Common myeloid progenitor, CD34-positive (primary cell): ENCODE measurements at regions not wholly inside any gene's neighbourhood (a gene's known extent, or its start where the extent isn't known, plus 50 kb on each side); places are given as distances from the start of the nearest gene placed in this dataset.
A peak's percentile ranks its signal among the peaks of the same experiment; 100 is the strongest.

Source experiments
- CTCF ChIA-PET: fragments of 350-600 bp; sonication (Branson Sonifier 250); formaldehyde crosslinking; loops from one replicate; lab custom pipeline; 2021; ENCODE audit warnings: antibody characterized with exemption; lab: Charles Lee
- POLR2A ChIA-PET: fragments of 350-600 bp; sonication (Branson Sonifier 250); formaldehyde crosslinking; loops from one replicate; lab custom pipeline; 2021; ENCODE audit warnings: antibody characterized with exemption; lab: Charles Lee
- DNase-seq, 3 donors: peaks; one replicate each; pipeline versions ENCODE4 v3.0.0 to v3.0.0-alpha.2; 2013
- H3K27ac ChIP-seq, 2 experiments: 1 replicate in 1 of 2; 2 replicates in 1 of 2; pipeline ENCODE4 v1.7.0; 2013; ENCODE audit warnings: inconsistent platforms in 2 of 2, low read length in 2 of 2, mild to moderate bottlenecking in 2 of 2, low read depth in 1 of 2, moderate library complexity in 1 of 2; ENCODE audit not compliant: severe bottlenecking in 2 of 2, insufficient read depth in 1 of 2, poor library complexity in 1 of 2
- H3K27me3 ChIP-seq, 5 experiments: replicated peaks in 2 of 5; 1 replicate in 3 of 5; 2 replicates in 2 of 5; pipeline versions ENCODE4 v1.6.1 to v1.7.0; 2013; ENCODE audit warnings: low read length in 4 of 5, mild to moderate bottlenecking in 2 of 5, moderate library complexity in 2 of 5, inconsistent platforms in 1 of 5; ENCODE audit not compliant: insufficient read depth in 5 of 5, control insufficient read depth in 4 of 5
- H3K36me3 ChIP-seq, 4 experiments: 1 replicate in 2 of 4; 2 replicates in 2 of 4; pipeline versions ENCODE4 v1.6.1 to v1.7.0; 2013; ENCODE audit warnings: low read length in 3 of 4, control low read depth in 1 of 4, mild to moderate bottlenecking in 1 of 4; ENCODE audit not compliant: control insufficient read depth in 4 of 4, insufficient read depth in 4 of 4
- H3K4me1 ChIP-seq, 4 experiments: 1 replicate in 3 of 4; 2 replicates in 1 of 4; pipeline versions ENCODE4 v1.6.1 to v1.7.1; 2013; ENCODE audit warnings: low read length in 3 of 4, mild to moderate bottlenecking in 3 of 4, control low read depth in 1 of 4, inconsistent platforms in 1 of 4, moderate library complexity in 1 of 4; ENCODE audit not compliant: control insufficient read depth in 4 of 4, insufficient read depth in 4 of 4; ENCODE audit errors: control extremely low read depth in 1 of 4
- H3K4me3 ChIP-seq, 7 experiments: 1 replicate in 4 of 7; 2 replicates in 3 of 7; pipeline versions ENCODE4 v1.5.1 to v1.7.0; 2013; ENCODE audit warnings: mild to moderate bottlenecking in 7 of 7, low read length in 6 of 7, moderate library complexity in 6 of 7, inconsistent platforms in 2 of 7, low read depth in 2 of 7, control low read depth in 1 of 7; ENCODE audit not compliant: insufficient read depth in 4 of 7, control insufficient read depth in 1 of 7; ENCODE audit errors: extremely low read depth in 1 of 7
- H3K9me3 ChIP-seq, 5 experiments: 1 replicate in 4 of 5; 2 replicates in 1 of 5; pipeline versions ENCODE4 v1.6.1 to v1.7.1; 2013; ENCODE audit warnings: low read length in 4 of 5, mild to moderate bottlenecking in 2 of 5, inconsistent platforms in 1 of 5, low read depth in 1 of 5, moderate library complexity in 1 of 5; ENCODE audit not compliant: control insufficient read depth in 4 of 5, insufficient read depth in 2 of 5; ENCODE audit errors: control extremely low read depth in 1 of 5
- WGBS: methylation state at CpG from one replicate; pipeline ENCODE4 v1.1.5; 2013; ENCODE audit not compliant: insufficient coverage; 5-methylcytosine and 5-hydroxymethylcytosine counted together

- Histone ChIP-seq H3K27me3 (no peaks in the 10 kb centered on the region), H3K9me3 (no peaks in the 10 kb centered on the region), H3K4me1 (no peaks in the 10 kb centered on the region), H3K27ac (no peak overlapping the region), H3K36me3 (no peaks in the 10 kb centered on the region), H3K4me3 (no peak overlapping the region)
- ChIA-PET CTCF (interaction anchor here (1.3 kb wide), 1 partner anchor 17 kb away, joined by 3 read pairs; no protein-coding TSS in a partner anchor), POLR2A (no interaction called here)
- DNase-seq, result no peak
- 100% methylated on average over 2 of the region's 3 CpGs for WGBS
These were observed 654.7 kb upstream of the ARGLU1 start for GRCh38 chr13:107222597-107222996.

- ChIA-PET CTCF (no interaction called here), POLR2A (no interaction called here)
- DNase-seq, result no peak
- no peak overlapping the region for H3K4me3 ChIP-seq
- no peak overlapping the region for H3K27ac ChIP-seq
- H3K4me1 ChIP-seq, result no peaks in the 10 kb centered on the region
- H3K27me3 ChIP-seq, result no peaks in the 10 kb centered on the region
- no CpG with 5 or more reads among the region's 2 CpGs for WGBS
- no peaks in the 10 kb centered on the region for H3K9me3 ChIP-seq
- H3K36me3 ChIP-seq, result no peaks in the 10 kb centered on the region
These were observed 652.3 kb upstream of the ARGLU1 start for GRCh38 chr13:107220245-107220644.

GRCh38 chr13:107217251-107217650 is 649.3 kb upstream of the ARGLU1 start:
- Histone ChIP-seq H3K4me1 (no peaks in the 10 kb centered on the region), H3K36me3 (no peaks in the 10 kb centered on the region), H3K9me3 (no peaks in the 10 kb centered on the region), H3K27me3 (no peaks in the 10 kb centered on the region), H3K4me3 (no peak overlapping the region), H3K27ac (no peak overlapping the region)
- 98% methylated on average over 5 of the region's 6 CpGs for WGBS
- no peak for DNase-seq
- POLR2A ChIA-PET, result no interaction called here
- CTCF ChIA-PET, result interaction anchor here (1.3 kb wide), 1 partner anchor 937 kb away, joined by 5 read pairs; no protein-coding TSS in a partner anchor

- Histone ChIP-seq H3K36me3 (no peaks in the 10 kb centered on the region), H3K27ac (no peak overlapping the region), H3K4me1 (no peaks in the 10 kb centered on the region), H3K4me3 (no peak overlapping the region), H3K27me3 (no peaks in the 10 kb centered on the region), H3K9me3 (no peaks in the 10 kb centered on the region)
- 88% methylated on average over 11 of the region's 11 CpGs for WGBS
- ChIA-PET CTCF (interaction anchor here (0.9 to 1.6 kb wide), 3 partner anchors 12 to 939 kb away, joined by 3 to 5 read pairs (median 4); no protein-coding TSS in a partner anchor), POLR2A (no interaction called here)
- DNase-seq, result no peak
These were observed 648.3 kb upstream of the ARGLU1 start for GRCh38 chr13:107216046-107216755.

- Histone ChIP-seq H3K9me3 (no peaks in the 10 kb centered on the region), H3K4me3 (no peak overlapping the region), H3K27ac (no peak overlapping the region), H3K4me1 (no peaks in the 10 kb centered on the region), H3K36me3 (no peaks in the 10 kb centered on the region), H3K27me3 (peaks cover 0 to 5% (median 0%) of the 10 kb centered on the region in 5 experiments)
- 42% methylated on average over 2 of the region's 8 CpGs for WGBS
- ChIA-PET POLR2A (no interaction called here), CTCF (interaction anchor here (0.9 to 1.3 kb wide), 4 partner anchors 439 to 947 kb away, joined by 3 to 4 read pairs (median 3); no protein-coding TSS in a partner anchor)
- peak; percentile 36 to 69 (median 63) for DNase-seq
These were observed 643.1 kb upstream of the ARGLU1 start for GRCh38 chr13:107211073-107211472.

- Histone ChIP-seq H3K27me3 (peaks cover 0 to 5% (median 0%) of the 10 kb centered on the region in 5 experiments), H3K9me3 (no peaks in the 10 kb centered on the region), H3K4me3 (no peak overlapping the region), H3K4me1 (no peaks in the 10 kb centered on the region), H3K36me3 (no peaks in the 10 kb centered on the region), H3K27ac (no peak overlapping the region)
- ChIA-PET CTCF (interaction anchor here (1.3 kb wide), 1 partner anchor 943 kb away, joined by 4 read pairs; no protein-coding TSS in a partner anchor), POLR2A (no interaction called here)
- WGBS, result 69% methylated on average over 5 of the region's 7 CpGs
- no peak for DNase-seq
These were observed 642.7 kb upstream of the ARGLU1 start for GRCh38 chr13:107210723-107211030.
